KMS-11 (cell line): ENCODE measurements at regions not wholly inside any gene's neighbourhood (a gene's known extent, or its start where the extent isn't known, plus 50 kb on each side); places are given as distances from the start of the nearest gene placed in this dataset.
A peak's percentile ranks its signal among the peaks of the same experiment; 100 is the strongest.

ENCODE experiments used
- H2AFZ ChIP-seq: fragments of 200-600 bp; sonication (generic); 2 replicates; pipeline ENCODE4 v1.6.1; 2016; ENCODE audit warnings: antibody characterized with exemption, mixed run types, low read depth
- H3K27ac ChIP-seq: fragments of 200-600 bp; sonication (generic); 2 replicates; pipeline ENCODE4 v1.6.1; 2016; ENCODE audit warnings: mild to moderate bottlenecking, mixed run types
- H3K27me3 ChIP-seq: fragments of 200-600 bp; sonication (generic); 2 replicates; pipeline ENCODE4 v1.6.1; 2017; ENCODE audit warnings: mild to moderate bottlenecking, low read depth, mixed run types, moderate library complexity; ENCODE audit not compliant: insufficient read depth
- H3K36me3 ChIP-seq: fragments of 200-600 bp; sonication (generic); 2 replicates; pipeline ENCODE4 v1.6.1; 2017; ENCODE audit warnings: mild to moderate bottlenecking, mixed run types; ENCODE audit not compliant: insufficient read depth
- H3K4me1 ChIP-seq: fragments of 200-600 bp; sonication (generic); 2 replicates; pipeline ENCODE4 v1.6.1; 2016; ENCODE audit warnings: mild to moderate bottlenecking, low read depth, mixed run types; ENCODE audit not compliant: poor library complexity, severe bottlenecking
- H3K4me2 ChIP-seq: fragments of 200-600 bp; sonication (generic); 2 replicates; pipeline ENCODE4 v1.7.0; 2016; ENCODE audit warnings: mild to moderate bottlenecking, mixed run types
- H3K4me3 ChIP-seq: fragments of 200-600 bp; sonication (generic); IDR thresholded peaks from 2 replicates; pipeline ENCODE4 v1.6.1; 2017; ENCODE audit warnings: low read depth, low read length, mixed read lengths; ENCODE audit not compliant: insufficient read depth
- H3K79me2 ChIP-seq: fragments of 200-600 bp; sonication (generic); 2 replicates; pipeline ENCODE4 v1.6.1; 2016; ENCODE audit warnings: low read depth, mixed run types; ENCODE audit not compliant: insufficient read depth
- H3K9ac ChIP-seq: fragments of 200-600 bp; sonication (generic); 2 replicates; pipeline ENCODE4 v1.6.1; 2016; ENCODE audit warnings: mild to moderate bottlenecking, mixed run types
- H4K20me1 ChIP-seq: fragments of 200-600 bp; sonication (generic); 2 replicates; pipeline ENCODE4 v1.6.1; 2016; ENCODE audit warnings: mild to moderate bottlenecking, mixed run types; ENCODE audit not compliant: insufficient read depth
- CTCF ChIP-seq: fragments of 200-600 bp; sonication (generic); conservative IDR thresholded peaks from 2 replicates; pipeline ENCODE4 v1.6.1; 2017; ENCODE audit warnings: low read depth, mild to moderate bottlenecking, antibody characterized with exemption, low read length, moderate library complexity, mixed read lengths

DNA sequence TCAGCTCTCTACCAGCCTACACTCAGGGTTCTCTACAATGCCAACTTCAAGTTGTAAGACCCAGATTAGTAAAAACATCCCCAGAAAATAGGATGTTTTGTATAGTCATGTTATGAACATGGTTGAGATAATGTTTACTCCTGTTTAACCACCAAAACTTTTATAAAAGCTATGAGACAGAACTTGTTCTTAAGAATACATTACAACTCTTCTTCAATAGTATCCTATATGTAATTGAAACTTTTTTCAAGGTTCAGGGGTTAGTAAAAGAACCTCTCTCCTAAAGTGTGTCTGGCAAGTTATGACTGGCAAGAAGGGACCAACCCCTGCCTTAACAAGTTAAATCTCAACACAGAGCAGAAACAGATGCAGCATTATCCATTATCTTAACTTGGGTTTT is 118.8 kb upstream of the STK17B start:
- no peak overlapping the region for H3K4me2 ChIP-seq
- no peaks in the 10 kb centered on the region for H3K27me3 ChIP-seq
- peaks cover 95% of the 10 kb centered on the region for H3K4me1 ChIP-seq
- H3K79me2 ChIP-seq, result no peaks in the 10 kb centered on the region
- no peak overlapping the region for H3K9ac ChIP-seq
- H2AFZ ChIP-seq, result no peak overlapping the region
- H4K20me1 ChIP-seq, result no peaks in the 10 kb centered on the region
- no peak overlapping the region for H3K4me3 ChIP-seq
- no peak overlapping the region for H3K27ac ChIP-seq
- H3K36me3 ChIP-seq, result no peaks in the 10 kb centered on the region
- no peak for TF ChIP-seq CTCF

DNA sequence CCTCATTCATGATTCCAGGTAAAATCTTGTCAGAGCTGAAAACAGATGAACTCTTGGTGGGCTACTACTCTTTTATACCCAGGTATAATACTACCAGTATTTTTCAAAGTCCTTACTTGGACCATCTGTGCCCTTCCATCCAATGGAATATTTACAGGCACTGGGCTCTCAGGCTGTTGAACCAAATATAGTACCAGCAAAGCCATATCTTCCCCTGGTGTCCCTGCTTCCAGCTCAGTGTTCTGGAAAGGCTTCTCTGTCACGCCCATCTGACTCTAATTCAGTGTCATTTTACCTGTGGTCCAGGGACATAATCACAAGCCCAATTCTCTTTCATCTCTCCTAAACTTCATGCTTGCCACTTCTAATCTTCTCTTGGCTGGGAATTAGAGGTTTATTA is 119.2 kb upstream of the STK17B start:
- H4K20me1 ChIP-seq, result no peaks in the 10 kb centered on the region
- no peak overlapping the region for H2AFZ ChIP-seq
- no peak overlapping the region for H3K9ac ChIP-seq
- H3K4me1 ChIP-seq, result peaks cover 95% of the 10 kb centered on the region
- H3K79me2 ChIP-seq, result no peaks in the 10 kb centered on the region
- peak overlapping the region; percentile 90 for H3K4me2 ChIP-seq
- no peak for TF ChIP-seq CTCF
- H3K4me3 ChIP-seq, result no peak overlapping the region
- H3K27me3 ChIP-seq, result no peaks in the 10 kb centered on the region
- H3K27ac ChIP-seq, result no peak overlapping the region
- no peaks in the 10 kb centered on the region for H3K36me3 ChIP-seq

GRCh38 chr2:196291426-196291825 is 120.0 kb upstream of the STK17B start:
- Histone ChIP-seq H3K4me1 (peaks cover 95% of the 10 kb centered on the region), H3K4me3 (no peak overlapping the region), H3K27ac (peak overlapping the region; percentile 77; the same call in 1 of the 2 replicates), H3K27me3 (no peaks in the 10 kb centered on the region), H3K4me2 (peak overlapping the region; percentile 90), H4K20me1 (no peaks in the 10 kb centered on the region), H3K79me2 (no peaks in the 10 kb centered on the region), H2AFZ (no peak overlapping the region), H3K9ac (peak overlapping the region; percentile 59; the same call in 1 of the 2 replicates), H3K36me3 (no peaks in the 10 kb centered on the region)
- TF ChIP-seq CTCF, result no peak

DNA sequence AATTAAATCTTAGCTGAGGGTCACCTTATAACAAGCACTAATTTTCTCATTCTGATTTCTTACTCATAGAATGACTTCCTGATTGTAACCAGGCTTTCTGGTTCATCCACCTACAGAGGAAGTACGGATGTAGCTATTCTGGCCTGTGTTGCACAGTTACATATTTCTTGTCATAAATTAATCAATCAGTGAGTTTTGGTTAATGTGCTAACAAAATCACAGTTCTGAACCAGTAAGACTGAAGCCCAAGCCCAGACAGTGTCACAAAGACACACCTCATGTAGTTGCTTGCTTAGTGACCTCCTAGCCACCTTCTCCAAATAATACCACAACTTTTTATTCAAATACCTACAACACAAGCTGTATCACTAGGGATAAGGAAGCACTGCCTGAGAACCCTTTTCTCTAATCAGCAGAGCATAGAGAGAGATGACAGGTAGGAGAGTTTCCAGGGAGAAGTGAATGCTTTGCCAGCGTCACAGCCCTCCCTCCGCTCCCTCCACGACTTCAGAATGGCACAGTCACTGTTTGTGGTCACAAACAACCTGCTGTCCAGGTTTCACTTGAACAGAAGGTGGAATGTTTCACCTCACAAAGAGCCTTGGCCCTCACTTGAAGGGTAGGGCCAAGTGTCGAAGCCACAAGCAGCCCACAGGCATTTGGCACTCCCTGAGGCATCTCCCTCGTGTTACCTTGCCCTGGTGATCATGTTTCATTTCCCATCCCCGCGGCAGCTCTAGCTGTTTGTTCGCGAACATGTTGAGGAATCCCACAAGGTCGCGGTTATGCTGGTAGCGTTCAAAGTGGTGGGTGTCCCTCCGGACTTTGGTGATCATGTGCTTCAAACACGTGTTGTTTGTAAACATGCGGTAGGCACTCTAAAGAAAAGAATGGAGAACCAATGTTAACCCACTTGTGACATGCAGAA is 120.8 kb upstream of the STK17B start:
- H3K27me3 ChIP-seq, result no peaks in the 10 kb centered on the region
- peak overlapping the region; percentile 59; the same call in 1 of the 2 replicates for H3K9ac ChIP-seq
- peak overlapping the region; percentile 90 for H3K4me2 ChIP-seq
- no peak for TF ChIP-seq CTCF
- H2AFZ ChIP-seq, result no peak overlapping the region
- no peaks in the 10 kb centered on the region for H4K20me1 ChIP-seq
- H3K36me3 ChIP-seq, result no peaks in the 10 kb centered on the region
- peaks cover 90% of the 10 kb centered on the region for H3K4me1 ChIP-seq
- no peaks in the 10 kb centered on the region for H3K79me2 ChIP-seq
- H3K27ac ChIP-seq, result peak overlapping the region; percentile 77
- no peak overlapping the region for H3K4me3 ChIP-seq
